ENCODE measurements at regions not wholly inside any gene's neighbourhood (a gene's known extent, or its start where the extent isn't known, plus 50 kb on each side); places are given as distances from the start of the nearest gene placed in this dataset.

DNA sequence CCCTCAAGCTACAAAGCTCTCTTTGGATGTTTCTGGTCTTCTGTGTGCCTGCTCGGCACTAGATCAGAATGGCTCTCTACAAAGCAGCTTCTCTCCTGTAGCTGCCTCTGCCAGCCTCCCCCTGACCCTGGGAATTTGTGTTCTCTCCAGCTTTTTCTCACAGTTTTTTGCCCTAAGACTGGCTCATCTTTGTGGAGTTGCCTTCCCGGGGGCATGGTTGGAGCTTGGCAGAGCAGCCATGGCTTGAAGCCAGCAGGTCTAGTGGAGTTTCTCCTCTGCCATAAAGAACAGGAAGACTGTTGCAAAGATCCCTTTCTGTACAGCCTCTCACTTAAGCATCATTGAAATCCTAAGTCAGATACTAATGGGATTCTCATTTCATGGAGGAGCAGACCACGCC lies 163.3 kb upstream of the MAMLD1 start:
- TF ChIP-seq, protein P1, sequence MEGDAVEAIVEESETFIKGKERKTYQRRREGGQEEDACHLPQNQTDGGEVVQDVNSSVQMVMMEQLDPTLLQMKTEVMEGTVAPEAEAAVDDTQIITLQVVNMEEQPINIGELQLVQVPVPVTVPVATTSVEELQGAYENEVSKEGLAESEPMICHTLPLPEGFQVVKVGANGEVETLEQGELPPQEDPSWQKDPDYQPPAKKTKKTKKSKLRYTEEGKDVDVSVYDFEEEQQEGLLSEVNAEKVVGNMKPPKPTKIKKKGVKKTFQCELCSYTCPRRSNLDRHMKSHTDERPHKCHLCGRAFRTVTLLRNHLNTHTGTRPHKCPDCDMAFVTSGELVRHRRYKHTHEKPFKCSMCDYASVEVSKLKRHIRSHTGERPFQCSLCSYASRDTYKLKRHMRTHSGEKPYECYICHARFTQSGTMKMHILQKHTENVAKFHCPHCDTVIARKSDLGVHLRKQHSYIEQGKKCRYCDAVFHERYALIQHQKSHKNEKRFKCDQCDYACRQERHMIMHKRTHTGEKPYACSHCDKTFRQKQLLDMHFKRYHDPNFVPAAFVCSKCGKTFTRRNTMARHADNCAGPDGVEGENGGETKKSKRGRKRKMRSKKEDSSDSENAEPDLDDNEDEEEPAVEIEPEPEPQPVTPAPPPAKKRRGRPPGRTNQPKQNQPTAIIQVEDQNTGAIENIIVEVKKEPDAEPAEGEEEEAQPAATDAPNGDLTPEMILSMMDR (IDR thresholded peaks at IDR 0.05; ENCODE audit: low read length) = no peak
- no peak for TF ChIP-seq EZH2phosphoT487 (IDR thresholded peaks at IDR 0.05; ENCODE audit: low read length)

Measured in MM.1S (cell line).